HG03108 (cell line): ENCODE measurements at regions not wholly inside any gene's neighbourhood (a gene's known extent, or its start where the extent isn't known, plus 50 kb on each side); places are given as distances from the start of the nearest gene placed in this dataset.

Experiments used
- ATAC-seq: cut with Tn5 transposase; IDR thresholded peaks from one replicate; pipeline ENCODE4 v1.9.1; 2021; ENCODE audit warnings: moderate library complexity; ENCODE audit not compliant: unreplicated experiment

- ATAC-seq = no peak
These were observed 58.7 kb upstream of the ZC3H12A start for GRCh38 chr1:37415611-37416244.

- no peak for ATAC-seq
These were observed 53.9 kb upstream of the ZC3H12A start for GRCh38 chr1:37420456-37420855.

GRCh38 chr1:37423810-37424209 is 50.6 kb upstream of the ZC3H12A start:
- no peak for ATAC-seq

GRCh38 chr1:37424523-37424922 is 49.9 kb upstream of the ZC3H12A start:
- no peak for ATAC-seq
